OCI-LY3 (cell line): ENCODE measurements at regions not wholly inside any gene's neighbourhood (a gene's known extent, or its start where the extent isn't known, plus 50 kb on each side); places are given as distances from the start of the nearest gene placed in this dataset.

Source experiments
- H2AFZ ChIP-seq: fragments of 200-600, 300-600 bp; shearing (Covaris generic); 2 replicates; pipeline ENCODE4 v1.6.0; 2014; ENCODE audit warnings: antibody characterized with exemption, low read depth, low read length
- H3K27ac ChIP-seq: fragments of 200-600, 300-600 bp; sonication (generic); 2 replicates; pipeline ENCODE4 v1.5.1; 2014; ENCODE audit warnings: mild to moderate bottlenecking, low read length, moderate library complexity, mixed read lengths
- H3K27me3 ChIP-seq: fragments of 200-600, 300-600 bp; sonication (generic); 2 replicates; pipeline ENCODE4 v1.6.1; 2014; ENCODE audit warnings: low read depth, low read length, mixed read lengths
- H3K36me3 ChIP-seq: fragments of 200-600, 300-600 bp; sonication (generic); replicated peaks from 2 replicates; pipeline ENCODE3; 2014; ENCODE audit warnings: low read depth, low read length, mixed read lengths
- H3K4me1 ChIP-seq: fragments of 300-600, 200-600 bp; sonication (generic); 2 replicates; pipeline ENCODE4 v1.6.1; 2014; ENCODE audit warnings: low read length, mixed read lengths
- H3K4me2 ChIP-seq: fragments of 200-600, 300-600 bp; sonication (generic); 2 replicates; pipeline ENCODE4 v1.6.1; 2014; ENCODE audit warnings: low read length, mixed read lengths
- H3K4me3 ChIP-seq: fragments of 300-600, 200-600 bp; sonication (generic); 2 replicates; pipeline ENCODE4 v1.5.1; 2014; ENCODE audit warnings: antibody characterized with exemption, mild to moderate bottlenecking, low read length, moderate library complexity
- H3K79me2 ChIP-seq: fragments of 300-600, 200-600 bp; shearing (Covaris generic); 2 replicates; pipeline ENCODE4 v1.6.1; 2014; ENCODE audit warnings: mild to moderate bottlenecking, low read length, mixed read lengths
- H3K9ac ChIP-seq: fragments of 300-600, 200-600 bp; shearing (Covaris generic); 2 replicates; pipeline ENCODE4 v1.6.0; 2014; ENCODE audit warnings: mild to moderate bottlenecking, low read length, moderate library complexity
- H3K9me3 ChIP-seq: fragments of 200-600, 300-600 bp; shearing (Covaris generic); 2 replicates; pipeline ENCODE4 v1.6.1; 2014; ENCODE audit warnings: low read length, mixed read lengths; ENCODE audit not compliant: insufficient read depth
- H4K20me1 ChIP-seq: fragments of 200-600, 300-600 bp; sonication (generic); 2 replicates; pipeline ENCODE4 v1.6.1; 2016; ENCODE audit warnings: low read length, mixed read lengths; ENCODE audit not compliant: insufficient read depth
- CTCF ChIP-seq: fragments of 200-600, 300-600 bp; sonication (generic); IDR thresholded peaks from 2 replicates; pipeline ENCODE4 v1.5.1; 2014; ENCODE audit warnings: antibody characterized with exemption, low read length, low read depth
- EZH2phosphoT487 ChIP-seq: fragments of 200-600 bp; shearing (Covaris generic); IDR thresholded peaks from 2 replicates; pipeline ENCODE4 v1.6.1; 2018; ENCODE audit warnings: antibody characterized with exemption, mixed run types, low read depth

DNA sequence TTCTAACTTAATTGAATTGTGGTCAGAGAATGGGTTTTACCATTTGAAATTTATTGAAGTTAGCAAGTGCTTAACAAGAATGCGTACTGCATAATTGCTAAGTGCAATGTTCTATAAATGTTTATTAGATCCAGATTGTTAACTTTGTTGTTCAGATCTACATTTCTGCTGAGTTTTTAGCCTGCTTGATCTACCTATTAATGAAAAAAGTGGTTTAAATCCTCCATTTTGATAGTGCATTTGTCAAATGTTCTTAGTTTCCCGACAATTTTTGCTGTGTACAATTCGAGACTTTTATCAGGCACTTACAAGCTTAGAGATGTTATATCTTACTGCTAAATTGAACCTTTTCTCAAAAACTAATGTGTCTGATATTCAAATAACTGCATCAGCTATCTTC, 156.4 kb upstream of the ADCY1 start:
- Histone ChIP-seq H3K79me2 (no peaks in the 10 kb centered on the region), H2AFZ (0 out of 2 replicates have a peak overlapping the region, but pooled peaks have one; percentile 9), H3K9ac (peak overlapping the region; percentile 7; the same call in 1 of the 2 replicates), H3K36me3 (no peaks in the 10 kb centered on the region), H3K4me1 (peaks cover 20% of the 10 kb centered on the region), H3K4me2 (peak overlapping the region; percentile 39), H3K27ac (peak overlapping the region; percentile 58), H3K9me3 (no peaks in the 10 kb centered on the region), H3K27me3 (no peaks in the 10 kb centered on the region), H4K20me1 (no peaks in the 10 kb centered on the region), H3K4me3 (no peak overlapping the region)
- TF ChIP-seq CTCF = no peak
- no peak for TF ChIP-seq EZH2phosphoT487

- Histone ChIP-seq H3K4me3 (no peak overlapping the region), H3K9me3 (no peaks in the 10 kb centered on the region), H3K36me3 (no peaks in the 10 kb centered on the region), H3K27ac (no peak overlapping the region), H3K9ac (no peak overlapping the region), H3K4me1 (peaks cover 20% of the 10 kb centered on the region), H3K4me2 (no peak overlapping the region), H3K79me2 (no peaks in the 10 kb centered on the region), H3K27me3 (no peaks in the 10 kb centered on the region), H4K20me1 (no peaks in the 10 kb centered on the region), H2AFZ (no peak overlapping the region)
- no peak for TF ChIP-seq EZH2phosphoT487
- no peak for TF ChIP-seq CTCF
These were observed 153.2 kb upstream of the ADCY1 start for GRCh38 chr7:45420843-45421495.

DNA sequence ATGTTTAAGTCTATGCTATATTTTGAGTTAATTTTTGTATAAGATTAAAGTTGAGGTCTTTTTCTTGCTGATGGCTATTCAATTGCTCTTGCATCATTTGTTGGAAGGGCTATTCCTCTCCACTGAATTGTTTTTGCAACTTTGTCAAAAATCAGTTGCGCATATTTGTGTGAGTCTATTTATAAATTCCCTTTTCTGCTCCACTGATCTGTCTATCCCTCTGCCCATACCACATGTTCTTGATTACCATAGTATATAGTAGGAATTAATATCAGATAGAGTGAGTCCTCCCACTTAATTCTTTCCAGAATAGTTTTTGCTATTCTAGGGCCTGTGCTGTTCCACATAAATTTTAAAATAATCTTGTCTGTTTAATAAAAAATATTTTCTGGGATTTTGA, 152.4 kb upstream of the ADCY1 start:
- Histone ChIP-seq H3K36me3 (no peaks in the 10 kb centered on the region), H3K4me3 (no peak overlapping the region), H3K9ac (no peak overlapping the region), H3K4me1 (peaks cover 13% of the 10 kb centered on the region), H3K9me3 (no peaks in the 10 kb centered on the region), H2AFZ (no peak overlapping the region), H4K20me1 (no peaks in the 10 kb centered on the region), H3K27me3 (no peaks in the 10 kb centered on the region), H3K4me2 (no peak overlapping the region), H3K27ac (no peak overlapping the region), H3K79me2 (no peaks in the 10 kb centered on the region)
- TF ChIP-seq EZH2phosphoT487 (no peak), CTCF (no peak)

GRCh38 chr7:45430397-45430796, 143.8 kb upstream of the ADCY1 start:
- no peaks in the 10 kb centered on the region for H4K20me1 ChIP-seq
- TF ChIP-seq CTCF = no peak
- no peak for TF ChIP-seq EZH2phosphoT487
- H3K4me1 ChIP-seq = peaks cover 17% of the 10 kb centered on the region
- no peaks in the 10 kb centered on the region for H3K9me3 ChIP-seq
- H2AFZ ChIP-seq = no peak overlapping the region
- 0 out of 2 replicates have a peak, but pooled peaks cover 3% of the 10 kb centered on the region for H3K27me3 ChIP-seq
- H3K4me3 ChIP-seq = no peak overlapping the region
- no peaks in the 10 kb centered on the region for H3K36me3 ChIP-seq
- H3K9ac ChIP-seq = no peak overlapping the region
- H3K79me2 ChIP-seq = no peaks in the 10 kb centered on the region
- no peak overlapping the region for H3K27ac ChIP-seq
- H3K4me2 ChIP-seq = no peak overlapping the region
